GM06990 (cell line): ENCODE measurements at regions not wholly inside any gene's neighbourhood (a gene's known extent, or its start where the extent isn't known, plus 50 kb on each side); places are given as distances from the start of the nearest gene placed in this dataset.
"Not testable (repeated sequence)": the region's sequence is repeated elsewhere in the genome, so short reads cannot be mapped to it uniquely, and the experiment has no call there.

Experiments
- DNase-seq: peaks from one replicate; pipeline ENCODE4 v3.0.0-alpha.2; 2011; ENCODE audit not compliant: insufficient read length; ENCODE audit errors: extremely low read depth
- H3K27me3 ChIP-seq: replicated peaks from 2 replicates; pipeline ENCODE4 v1.6.0; 2011; ENCODE audit warnings: low read length; ENCODE audit not compliant: control insufficient read depth, insufficient read depth
- H3K36me3 ChIP-seq: 2 replicates; pipeline ENCODE4 v1.5.1; 2011; ENCODE audit warnings: low read length; ENCODE audit not compliant: control insufficient read depth, insufficient read depth
- H3K4me3 ChIP-seq: replicated peaks from 2 replicates; pipeline ENCODE4 v1.5.1; 2011; ENCODE audit warnings: low read depth, mild to moderate bottlenecking, control low read depth, low read length
- TF ChIP-seq, protein P1 (sequence below): IDR thresholded peaks from 2 replicates; pipeline ENCODE4 v1.5.1; 2011; ENCODE audit warnings: low read length, control low read depth, mild to moderate bottlenecking, inconsistent platforms; ENCODE audit not compliant: insufficient read depth, poor library complexity, severe bottlenecking

DNA sequence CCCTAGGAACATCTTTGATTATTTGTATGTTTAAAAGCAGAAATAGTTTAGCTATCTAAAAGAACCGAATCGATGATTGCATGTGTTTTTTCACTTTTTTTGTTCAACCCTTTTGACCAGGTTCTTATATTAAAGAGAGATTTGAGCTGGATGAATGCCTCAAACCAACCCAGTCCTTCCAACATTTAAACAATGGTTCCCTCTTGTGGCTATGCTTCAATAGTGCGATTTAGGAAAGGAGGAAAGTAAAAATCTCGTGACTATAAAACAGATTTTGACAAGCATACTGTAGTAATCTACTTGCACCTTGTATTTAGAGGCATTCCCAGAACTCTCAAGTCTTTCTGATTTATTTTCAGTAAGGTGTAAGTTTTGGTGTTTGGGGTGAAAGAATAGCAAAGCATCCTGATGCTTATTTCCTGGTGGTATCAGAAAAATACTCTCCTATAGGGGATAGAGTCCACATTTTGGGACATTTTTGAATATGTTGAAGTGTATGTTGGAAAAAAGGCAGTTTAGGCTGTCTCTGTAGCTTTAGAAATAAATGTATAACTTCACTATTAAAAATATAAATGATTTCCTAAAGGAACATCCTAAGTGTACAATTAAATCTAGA lies 159.6 kb upstream of the KCNH8 start:
- no peak for DNase-seq
- Histone ChIP-seq H3K36me3 (no peaks in the 10 kb centered on the region), H3K4me3 (no peak overlapping the region), H3K27me3 (no peaks in the 10 kb centered on the region)
- TF ChIP-seq, protein P1, sequence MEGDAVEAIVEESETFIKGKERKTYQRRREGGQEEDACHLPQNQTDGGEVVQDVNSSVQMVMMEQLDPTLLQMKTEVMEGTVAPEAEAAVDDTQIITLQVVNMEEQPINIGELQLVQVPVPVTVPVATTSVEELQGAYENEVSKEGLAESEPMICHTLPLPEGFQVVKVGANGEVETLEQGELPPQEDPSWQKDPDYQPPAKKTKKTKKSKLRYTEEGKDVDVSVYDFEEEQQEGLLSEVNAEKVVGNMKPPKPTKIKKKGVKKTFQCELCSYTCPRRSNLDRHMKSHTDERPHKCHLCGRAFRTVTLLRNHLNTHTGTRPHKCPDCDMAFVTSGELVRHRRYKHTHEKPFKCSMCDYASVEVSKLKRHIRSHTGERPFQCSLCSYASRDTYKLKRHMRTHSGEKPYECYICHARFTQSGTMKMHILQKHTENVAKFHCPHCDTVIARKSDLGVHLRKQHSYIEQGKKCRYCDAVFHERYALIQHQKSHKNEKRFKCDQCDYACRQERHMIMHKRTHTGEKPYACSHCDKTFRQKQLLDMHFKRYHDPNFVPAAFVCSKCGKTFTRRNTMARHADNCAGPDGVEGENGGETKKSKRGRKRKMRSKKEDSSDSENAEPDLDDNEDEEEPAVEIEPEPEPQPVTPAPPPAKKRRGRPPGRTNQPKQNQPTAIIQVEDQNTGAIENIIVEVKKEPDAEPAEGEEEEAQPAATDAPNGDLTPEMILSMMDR: peak; percentile 44

- no peak for DNase-seq
- Histone ChIP-seq H3K36me3 (no peaks in the 10 kb centered on the region), H3K4me3 (no peak overlapping the region), H3K27me3 (no peaks in the 10 kb centered on the region)
- TF ChIP-seq, protein P1: no peak
These were observed 160.4 kb upstream of the KCNH8 start for GRCh38 chr3:18987862-18988447.

GRCh38 chr3:18987070-18987469 lies 161.2 kb upstream of the KCNH8 start:
- H3K4me3 ChIP-seq: no peak overlapping the region
- H3K36me3 ChIP-seq: no peaks in the 10 kb centered on the region
- TF ChIP-seq, protein P1: no peak
- H3K27me3 ChIP-seq: no peaks in the 10 kb centered on the region
- DNase-seq: no peak

- H3K36me3 ChIP-seq: no peaks in the 10 kb centered on the region
- DNase-seq: no peak
- TF ChIP-seq, protein P1: no peak
- H3K27me3 ChIP-seq: no peaks in the 10 kb centered on the region
- H3K4me3 ChIP-seq: no peak overlapping the region
These were observed 165.4 kb upstream of the KCNH8 start for GRCh38 chr3:18982920-18983319.

- DNase-seq, H3K27me3 ChIP-seq, H3K4me3 ChIP-seq, H3K36me3 ChIP-seq: not testable (repeated sequence)
These were observed 172.2 kb upstream of the KCNH8 start for GRCh38 chr3:18976102-18976501.

- H3K36me3 ChIP-seq: no peaks in the 10 kb centered on the region
- DNase-seq: no peak
- no peak overlapping the region for H3K4me3 ChIP-seq
- TF ChIP-seq, protein P1: no peak
- no peaks in the 10 kb centered on the region for H3K27me3 ChIP-seq
These were observed 180.2 kb upstream of the KCNH8 start for GRCh38 chr3:18968120-18968519.
